Neural progenitor cell (in vitro differentiated cells): ENCODE measurements at regions not wholly inside any gene's neighbourhood (a gene's known extent, or its start where the extent isn't known, plus 50 kb on each side); places are given as distances from the start of the nearest gene placed in this dataset.

ENCODE experiments used
- CTCF ChIP-seq: fragments of 200-600 bp; sonication (generic); IDR thresholded peaks from 2 replicates; pipeline ENCODE4 v1.5.1; 2017; ENCODE audit warnings: antibody characterized with exemption, mild to moderate bottlenecking
- EZH2 ChIP-seq: fragments of 200-600 bp; sonication (generic); IDR thresholded peaks from 2 replicates; pipeline ENCODE4 v1.6.1; 2017; ENCODE audit warnings: antibody characterized with exemption, mild to moderate bottlenecking, moderate library complexity
- EZH2phosphoT487 ChIP-seq: fragments of 200-600 bp; sonication (generic); IDR thresholded peaks from 2 replicates; pipeline ENCODE4 v1.6.1; 2017; ENCODE audit warnings: antibody characterized with exemption

GRCh38 chr18:61750840-61751668 is 141.8 kb downstream of the RNF152 start:
- TF ChIP-seq CTCF (no peak), EZH2 (no peak), EZH2phosphoT487 (no peak)
